ENCODE measurements at regions not wholly inside any gene's neighbourhood (a gene's known extent, or its start where the extent isn't known, plus 50 kb on each side); places are given as distances from the start of the nearest gene placed in this dataset.
"Not testable (repeated sequence)": the region's sequence is repeated elsewhere in the genome, so short reads cannot be mapped to it uniquely, and the experiment has no call there.

DNA sequence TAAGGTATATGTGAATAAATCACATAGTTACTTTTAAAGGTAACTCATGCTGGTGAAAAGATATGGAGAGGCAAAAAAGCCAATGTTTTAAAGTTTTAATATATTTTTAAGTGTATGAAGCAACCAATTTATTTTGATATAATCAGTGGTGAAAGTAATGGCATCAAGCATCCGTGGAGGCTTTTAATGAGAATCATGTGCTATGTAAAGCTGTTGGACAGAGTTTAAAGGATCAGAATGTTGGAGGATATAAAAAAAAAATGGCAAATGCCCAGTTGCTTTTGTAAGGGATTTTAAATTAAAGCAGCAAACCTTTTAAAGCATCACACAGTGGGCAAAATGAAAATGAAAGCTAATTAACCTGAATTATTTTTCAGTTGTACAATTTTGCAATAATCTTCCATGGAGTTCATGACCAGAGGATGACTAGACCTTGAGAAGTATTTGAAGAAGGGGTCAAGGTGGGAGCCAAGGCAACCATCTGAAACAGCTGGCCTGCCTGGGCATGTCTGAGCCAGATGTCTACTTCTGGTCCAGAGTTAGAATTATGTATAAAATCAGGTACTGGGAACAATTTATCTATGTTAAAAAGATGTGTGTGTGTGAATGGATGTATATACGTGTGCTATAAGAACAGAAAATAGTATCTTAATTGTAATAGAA is 1007.9 kb downstream of the LTN1 start:
- H3K27ac ChIP-seq (ENCODE audit: low read depth, low read length); H3K36me3 Mint-ChIP-seq (ENCODE audit: low read depth, unreplicated experiment); H3K27me3 ChIP-seq (ENCODE audit: insufficient read depth, low read length); H4K20me1 ChIP-seq (ENCODE audit: insufficient read depth, low read length); H3K4me1 ChIP-seq (ENCODE audit: insufficient read depth, low read length); FAIRE-seq; H3K79me2 ChIP-seq (ENCODE audit: insufficient read depth, low read length); H3K4me3 ChIP-seq (ENCODE audit: insufficient read depth, low read depth, low read length); H3K9me3 ChIP-seq (ENCODE audit: insufficient read depth, low read depth, low read length); H3K4me3 Mint-ChIP-seq (ENCODE audit: unreplicated experiment); H3K4me1 Mint-ChIP-seq (ENCODE audit: low read depth, unreplicated experiment); H3K4me2 ChIP-seq (ENCODE audit: low read length); H2AFZ ChIP-seq (ENCODE audit: low read depth, low read length); H3K36me3 ChIP-seq (ENCODE audit: insufficient read depth, low read length); H3K9ac ChIP-seq (ENCODE audit: low read length); H3K9me3 Mint-ChIP-seq (ENCODE audit: unreplicated experiment); H3K27me3 Mint-ChIP-seq (ENCODE audit: low read depth, unreplicated experiment); DNase-seq (ENCODE audit: low read depth); H3K27ac Mint-ChIP-seq (ENCODE audit: unreplicated experiment): not testable (repeated sequence)

DNA sequence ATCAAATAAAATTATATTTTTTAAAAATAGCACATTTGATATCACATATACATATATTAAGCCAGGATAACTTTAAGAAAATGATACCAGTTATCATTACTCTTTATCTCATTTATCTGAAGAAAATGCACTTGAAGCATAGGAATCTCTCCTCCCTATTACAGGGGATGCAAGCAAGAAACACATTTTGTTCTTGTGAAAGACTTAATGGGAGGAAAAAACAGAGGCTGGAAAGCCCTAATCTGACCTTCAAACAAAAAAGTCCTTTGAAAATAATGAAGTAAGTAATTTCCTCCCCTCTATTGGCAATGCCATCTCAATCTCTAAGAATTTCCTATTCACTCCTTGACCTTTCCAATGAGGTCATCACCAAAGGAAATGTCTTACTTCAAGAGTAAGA is 1012.6 kb upstream of the ADAMTS5 start:
- H3K9me3 Mint-ChIP-seq (ENCODE audit: unreplicated experiment); H3K27me3 Mint-ChIP-seq (ENCODE audit: low read depth, unreplicated experiment); H4K20me1 ChIP-seq (ENCODE audit: insufficient read depth, low read length); H3K79me2 ChIP-seq (ENCODE audit: insufficient read depth, low read length); H3K27me3 ChIP-seq (ENCODE audit: insufficient read depth, low read length); H3K27ac Mint-ChIP-seq (ENCODE audit: unreplicated experiment); H3K4me1 ChIP-seq (ENCODE audit: insufficient read depth, low read length); H3K4me1 Mint-ChIP-seq (ENCODE audit: low read depth, unreplicated experiment); DNase-seq (ENCODE audit: low read depth); H3K9ac ChIP-seq (ENCODE audit: low read length); H3K4me3 ChIP-seq (ENCODE audit: insufficient read depth, low read depth, low read length); H3K9me3 ChIP-seq (ENCODE audit: insufficient read depth, low read depth, low read length); H3K4me3 Mint-ChIP-seq (ENCODE audit: unreplicated experiment); H3K36me3 Mint-ChIP-seq (ENCODE audit: low read depth, unreplicated experiment); H3K27ac ChIP-seq (ENCODE audit: low read depth, low read length); H3K36me3 ChIP-seq (ENCODE audit: insufficient read depth, low read length); H2AFZ ChIP-seq (ENCODE audit: low read depth, low read length); H3K4me2 ChIP-seq (ENCODE audit: low read length); FAIRE-seq: not testable (repeated sequence)

DNA sequence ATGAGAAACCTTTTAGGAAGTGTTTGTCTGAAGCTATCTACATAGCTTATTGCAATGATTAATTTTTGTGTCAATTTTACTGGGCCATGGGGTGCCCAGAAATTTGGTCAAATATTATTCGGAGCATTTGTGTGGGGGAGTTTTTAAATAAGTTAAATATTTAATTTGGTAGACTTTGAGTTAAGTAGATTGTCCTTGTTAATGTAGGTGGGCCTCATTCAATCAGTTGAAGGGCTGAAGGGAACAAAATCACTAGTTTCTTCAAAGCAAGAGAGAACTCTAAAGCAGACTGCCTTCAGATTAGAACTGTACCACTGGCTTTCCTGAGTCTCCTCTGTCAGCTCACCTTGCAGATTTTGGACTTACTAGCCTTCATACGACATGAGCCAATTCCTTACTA is 1008.6 kb upstream of the ADAMTS5 start:
- no peaks in the 10 kb centered on the region for H3K79me2 ChIP-seq (ENCODE audit: insufficient read depth, low read length)

DNA sequence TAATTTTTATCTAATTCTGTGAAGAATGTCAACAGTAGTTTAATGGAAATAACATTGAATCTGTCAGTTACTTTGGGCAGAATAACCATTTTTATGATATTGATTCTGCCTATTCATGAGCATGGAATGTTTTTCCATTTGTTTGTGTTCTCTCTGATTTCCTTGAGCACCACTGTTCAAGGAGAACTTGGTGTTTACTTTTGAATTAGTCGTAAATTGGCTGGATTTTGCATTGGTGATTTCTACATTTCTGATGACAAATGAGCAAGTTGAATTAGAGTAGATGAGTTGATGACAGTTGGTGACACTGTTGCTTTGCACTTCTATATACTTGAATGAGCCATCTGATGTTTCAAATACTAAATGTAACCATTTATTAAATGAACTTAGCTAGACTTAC is 1007.3 kb upstream of the ADAMTS5 start:
- not testable (repeated sequence) for H2AFZ ChIP-seq (ENCODE audit: low read depth, low read length); H3K4me2 ChIP-seq (ENCODE audit: low read length); DNase-seq (ENCODE audit: low read depth); H3K36me3 Mint-ChIP-seq (ENCODE audit: low read depth, unreplicated experiment); FAIRE-seq; H3K9ac ChIP-seq (ENCODE audit: low read length); H3K27ac ChIP-seq (ENCODE audit: low read depth, low read length); H3K4me1 Mint-ChIP-seq (ENCODE audit: low read depth, unreplicated experiment); H3K4me1 ChIP-seq (ENCODE audit: insufficient read depth, low read length); H3K4me3 ChIP-seq (ENCODE audit: insufficient read depth, low read depth, low read length); H3K79me2 ChIP-seq (ENCODE audit: insufficient read depth, low read length); H3K27me3 Mint-ChIP-seq (ENCODE audit: low read depth, unreplicated experiment); H3K9me3 Mint-ChIP-seq (ENCODE audit: unreplicated experiment); H3K4me3 Mint-ChIP-seq (ENCODE audit: unreplicated experiment); H3K36me3 ChIP-seq (ENCODE audit: insufficient read depth, low read length); H3K9me3 ChIP-seq (ENCODE audit: insufficient read depth, low read depth, low read length); H3K27ac Mint-ChIP-seq (ENCODE audit: unreplicated experiment); H4K20me1 ChIP-seq (ENCODE audit: insufficient read depth, low read length); H3K27me3 ChIP-seq (ENCODE audit: insufficient read depth, low read length)

More for the DNA sequence above, 1008.6 kb upstream of the ADAMTS5 start:
- TF ChIP-seq, protein P1, sequence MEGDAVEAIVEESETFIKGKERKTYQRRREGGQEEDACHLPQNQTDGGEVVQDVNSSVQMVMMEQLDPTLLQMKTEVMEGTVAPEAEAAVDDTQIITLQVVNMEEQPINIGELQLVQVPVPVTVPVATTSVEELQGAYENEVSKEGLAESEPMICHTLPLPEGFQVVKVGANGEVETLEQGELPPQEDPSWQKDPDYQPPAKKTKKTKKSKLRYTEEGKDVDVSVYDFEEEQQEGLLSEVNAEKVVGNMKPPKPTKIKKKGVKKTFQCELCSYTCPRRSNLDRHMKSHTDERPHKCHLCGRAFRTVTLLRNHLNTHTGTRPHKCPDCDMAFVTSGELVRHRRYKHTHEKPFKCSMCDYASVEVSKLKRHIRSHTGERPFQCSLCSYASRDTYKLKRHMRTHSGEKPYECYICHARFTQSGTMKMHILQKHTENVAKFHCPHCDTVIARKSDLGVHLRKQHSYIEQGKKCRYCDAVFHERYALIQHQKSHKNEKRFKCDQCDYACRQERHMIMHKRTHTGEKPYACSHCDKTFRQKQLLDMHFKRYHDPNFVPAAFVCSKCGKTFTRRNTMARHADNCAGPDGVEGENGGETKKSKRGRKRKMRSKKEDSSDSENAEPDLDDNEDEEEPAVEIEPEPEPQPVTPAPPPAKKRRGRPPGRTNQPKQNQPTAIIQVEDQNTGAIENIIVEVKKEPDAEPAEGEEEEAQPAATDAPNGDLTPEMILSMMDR (IDR thresholded peaks at IDR 0.05; ENCODE audit: insufficient read depth, low read depth, low read length), result no peak
- peaks cover 2% of the 10 kb centered on the region for H3K9me3 Mint-ChIP-seq (ENCODE audit: unreplicated experiment)
- H3K4me1 Mint-ChIP-seq (ENCODE audit: low read depth, unreplicated experiment), result peaks cover 3% of the 10 kb centered on the region
- no peak overlapping the region for H3K4me2 ChIP-seq (ENCODE audit: low read length)
- H3K27ac ChIP-seq (ENCODE audit: low read depth, low read length), result no peak overlapping the region
- no peak overlapping the region for H3K9ac ChIP-seq (ENCODE audit: low read length)
- no peak overlapping the region for H3K4me3 Mint-ChIP-seq (ENCODE audit: unreplicated experiment)
- no peak overlapping the region for H3K4me3 ChIP-seq (ENCODE audit: insufficient read depth, low read depth, low read length)
- H3K4me1 ChIP-seq (ENCODE audit: insufficient read depth, low read length), result no peaks in the 10 kb centered on the region
- no peaks in the 10 kb centered on the region for H3K9me3 ChIP-seq (ENCODE audit: insufficient read depth, low read depth, low read length)
- H4K20me1 ChIP-seq (ENCODE audit: insufficient read depth, low read length), result no peaks in the 10 kb centered on the region
- H3K27ac Mint-ChIP-seq (ENCODE audit: unreplicated experiment), result no peak overlapping the region
- H3K36me3 Mint-ChIP-seq (ENCODE audit: low read depth, unreplicated experiment), result no peaks in the 10 kb centered on the region
- H3K27me3 ChIP-seq (ENCODE audit: insufficient read depth, low read length), result no peaks in the 10 kb centered on the region
- no peak for DNase-seq (ENCODE audit: low read depth)
- H3K36me3 ChIP-seq (ENCODE audit: insufficient read depth, low read length), result no peaks in the 10 kb centered on the region
- no peaks in the 10 kb centered on the region for H3K27me3 Mint-ChIP-seq (ENCODE audit: low read depth, unreplicated experiment)
- FAIRE-seq, result no peak
- H2AFZ ChIP-seq (ENCODE audit: low read depth, low read length), result no peak overlapping the region

DNA sequence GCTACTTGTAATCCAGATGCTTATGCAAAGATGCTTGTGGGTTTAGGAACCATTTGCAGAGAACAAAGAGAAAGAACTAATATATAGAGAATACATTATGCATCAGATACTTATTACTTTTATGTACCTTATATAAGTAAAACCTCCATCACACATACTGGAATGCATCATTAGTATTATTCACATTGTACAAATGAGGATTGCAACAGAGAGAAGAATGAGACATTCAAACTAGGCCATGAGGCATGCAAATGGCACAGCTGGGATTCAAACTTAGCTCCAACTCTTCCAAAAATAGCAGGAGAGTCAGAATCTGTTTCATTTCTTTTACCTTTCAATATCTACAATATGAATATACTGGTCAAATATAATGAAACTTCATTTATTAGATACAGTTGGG is 1001.4 kb upstream of the ADAMTS5 start:
- not testable (repeated sequence) for H3K27ac ChIP-seq (ENCODE audit: low read depth, low read length); H3K27me3 ChIP-seq (ENCODE audit: insufficient read depth, low read length); H2AFZ ChIP-seq (ENCODE audit: low read depth, low read length); H3K79me2 ChIP-seq (ENCODE audit: insufficient read depth, low read length); H3K9me3 ChIP-seq (ENCODE audit: insufficient read depth, low read depth, low read length); H3K4me3 Mint-ChIP-seq (ENCODE audit: unreplicated experiment); FAIRE-seq; H3K4me3 ChIP-seq (ENCODE audit: insufficient read depth, low read depth, low read length); H3K36me3 Mint-ChIP-seq (ENCODE audit: low read depth, unreplicated experiment); H3K36me3 ChIP-seq (ENCODE audit: insufficient read depth, low read length); H3K27me3 Mint-ChIP-seq (ENCODE audit: low read depth, unreplicated experiment); H4K20me1 ChIP-seq (ENCODE audit: insufficient read depth, low read length); H3K4me1 Mint-ChIP-seq (ENCODE audit: low read depth, unreplicated experiment); H3K27ac Mint-ChIP-seq (ENCODE audit: unreplicated experiment); H3K4me2 ChIP-seq (ENCODE audit: low read length); H3K9me3 Mint-ChIP-seq (ENCODE audit: unreplicated experiment); H3K9ac ChIP-seq (ENCODE audit: low read length); H3K4me1 ChIP-seq (ENCODE audit: insufficient read depth, low read length); DNase-seq (ENCODE audit: low read depth)
